Activated CD4-positive, alpha-beta T cell treated with anti-CD3 and anti-CD28 coated beads, Interleukin-2, Interleukin-4, amounts not matched to agents 100 ng/mL and 50 ng/mL, durations not matched to agents 16 hours and 8 hours (primary cell): ENCODE measurements at regions not wholly inside any gene's neighbourhood (a gene's known extent, or its start where the extent isn't known, plus 50 kb on each side); places are given as distances from the start of the nearest gene placed in this dataset.
"Not testable (repeated sequence)": the region's sequence is repeated elsewhere in the genome, so short reads cannot be mapped to it uniquely, and the experiment has no call there.

ENCODE experiments used
- DNase-seq: peaks from one replicate; pipeline ENCODE4 v3.0.0-alpha.2; 2020; ENCODE audit warnings: low spot score

GRCh38 chr20:52098186-52098585 is 93.4 kb downstream of the ZFP64 start:
- no peak for DNase-seq

- no peak for DNase-seq
Measured at GRCh38 chr20:52096117-52096516, 95.5 kb downstream of the ZFP64 start.

GRCh38 chr20:52094693-52095092 is 96.9 kb downstream of the ZFP64 start:
- no peak for DNase-seq

- DNase-seq = no peak
Measured at GRCh38 chr20:52093575-52093974, 98.0 kb downstream of the ZFP64 start.

- no peak for DNase-seq
Measured at GRCh38 chr20:52090035-52090434, 101.5 kb downstream of the ZFP64 start.

GRCh38 chr20:52087471-52087870 is 104.1 kb downstream of the ZFP64 start:
- DNase-seq = no peak

- no peak for DNase-seq
Measured at GRCh38 chr20:52086878-52087277, 104.7 kb downstream of the ZFP64 start.

GRCh38 chr20:52084727-52085126 is 106.9 kb downstream of the ZFP64 start:
- DNase-seq = no peak

GRCh38 chr20:52083627-52084232 is 107.8 kb downstream of the ZFP64 start:
- peak; percentile 33 for DNase-seq

- no peak for DNase-seq
Measured at GRCh38 chr20:52082612-52083011, 109.0 kb downstream of the ZFP64 start.

GRCh38 chr20:52081791-52082190 is 109.8 kb downstream of the ZFP64 start:
- no peak for DNase-seq

GRCh38 chr20:52081066-52081465 is 110.5 kb downstream of the ZFP64 start:
- no peak for DNase-seq

- no peak for DNase-seq
Measured at GRCh38 chr20:52078289-52078688, 113.3 kb downstream of the ZFP64 start.

- DNase-seq = no peak
Measured at GRCh38 chr20:52076164-52076563, 115.4 kb downstream of the ZFP64 start.

- DNase-seq = no peak
Measured at GRCh38 chr20:52075400-52075799, 116.2 kb downstream of the ZFP64 start.

- DNase-seq = no peak
Measured at GRCh38 chr20:52071136-52071535, 120.4 kb downstream of the ZFP64 start.

- DNase-seq = no peak
Measured at GRCh38 chr20:52064931-52065330, 126.6 kb downstream of the ZFP64 start.

- DNase-seq = no peak
Measured at GRCh38 chr20:52062452-52063209, 128.9 kb downstream of the ZFP64 start.

- DNase-seq = no peak
Measured at GRCh38 chr20:52060794-52061714, 130.5 kb downstream of the ZFP64 start.

- not testable (repeated sequence) for DNase-seq
Measured at GRCh38 chr20:52057133-52057532, 134.4 kb downstream of the ZFP64 start.

GRCh38 chr20:52056203-52057062 is 135.1 kb downstream of the ZFP64 start:
- DNase-seq = no peak

GRCh38 chr20:52054123-52054522 is 137.5 kb downstream of the ZFP64 start:
- DNase-seq = peak; percentile 17
